ENCODE measurements at regions not wholly inside any gene's neighbourhood (a gene's known extent, or its start where the extent isn't known, plus 50 kb on each side); places are given as distances from the start of the nearest gene placed in this dataset.

DNA sequence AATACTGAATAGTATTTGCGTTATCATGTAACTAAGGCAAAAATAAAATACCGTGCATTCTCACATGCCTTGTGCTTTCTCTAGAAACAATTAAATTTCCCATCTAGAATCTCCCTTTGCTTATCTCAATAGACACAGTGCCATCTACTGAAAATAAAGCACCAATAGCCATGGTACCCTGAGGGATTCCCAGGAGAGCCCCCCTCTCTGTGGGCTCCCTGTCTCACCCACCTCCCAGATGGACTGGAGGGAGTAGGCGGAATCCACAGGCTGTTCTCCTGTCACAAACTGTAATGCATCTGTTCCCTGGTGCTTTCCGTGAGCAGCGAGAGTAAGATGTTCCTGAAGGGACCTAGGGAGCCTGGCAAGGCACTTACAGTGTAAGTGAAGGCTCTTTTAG lies 112.4 kb upstream of the UPP2 start:
- no peak for TF ChIP-seq SIN3A (IDR thresholded peaks at IDR 0.05; ENCODE audit: borderline replicate concordance, insufficient read depth, low read length)
- TF ChIP-seq POLR2AphosphoS5 (IDR thresholded peaks at IDR 0.05; ENCODE audit: low read depth, low read length) = no peak
- TF ChIP-seq, protein P1, sequence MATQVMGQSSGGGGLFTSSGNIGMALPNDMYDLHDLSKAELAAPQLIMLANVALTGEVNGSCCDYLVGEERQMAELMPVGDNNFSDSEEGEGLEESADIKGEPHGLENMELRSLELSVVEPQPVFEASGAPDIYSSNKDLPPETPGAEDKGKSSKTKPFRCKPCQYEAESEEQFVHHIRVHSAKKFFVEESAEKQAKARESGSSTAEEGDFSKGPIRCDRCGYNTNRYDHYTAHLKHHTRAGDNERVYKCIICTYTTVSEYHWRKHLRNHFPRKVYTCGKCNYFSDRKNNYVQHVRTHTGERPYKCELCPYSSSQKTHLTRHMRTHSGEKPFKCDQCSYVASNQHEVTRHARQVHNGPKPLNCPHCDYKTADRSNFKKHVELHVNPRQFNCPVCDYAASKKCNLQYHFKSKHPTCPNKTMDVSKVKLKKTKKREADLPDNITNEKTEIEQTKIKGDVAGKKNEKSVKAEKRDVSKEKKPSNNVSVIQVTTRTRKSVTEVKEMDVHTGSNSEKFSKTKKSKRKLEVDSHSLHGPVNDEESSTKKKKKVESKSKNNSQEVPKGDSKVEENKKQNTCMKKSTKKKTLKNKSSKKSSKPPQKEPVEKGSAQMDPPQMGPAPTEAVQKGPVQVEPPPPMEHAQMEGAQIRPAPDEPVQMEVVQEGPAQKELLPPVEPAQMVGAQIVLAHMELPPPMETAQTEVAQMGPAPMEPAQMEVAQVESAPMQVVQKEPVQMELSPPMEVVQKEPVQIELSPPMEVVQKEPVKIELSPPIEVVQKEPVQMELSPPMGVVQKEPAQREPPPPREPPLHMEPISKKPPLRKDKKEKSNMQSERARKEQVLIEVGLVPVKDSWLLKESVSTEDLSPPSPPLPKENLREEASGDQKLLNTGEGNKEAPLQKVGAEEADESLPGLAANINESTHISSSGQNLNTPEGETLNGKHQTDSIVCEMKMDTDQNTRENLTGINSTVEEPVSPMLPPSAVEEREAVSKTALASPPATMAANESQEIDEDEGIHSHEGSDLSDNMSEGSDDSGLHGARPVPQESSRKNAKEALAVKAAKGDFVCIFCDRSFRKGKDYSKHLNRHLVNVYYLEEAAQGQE (IDR thresholded peaks at IDR 0.05; ENCODE audit: insufficient read depth in 1 of 2, low read depth in 2 of 2, low read length in 2 of 2) = no peak

DNA sequence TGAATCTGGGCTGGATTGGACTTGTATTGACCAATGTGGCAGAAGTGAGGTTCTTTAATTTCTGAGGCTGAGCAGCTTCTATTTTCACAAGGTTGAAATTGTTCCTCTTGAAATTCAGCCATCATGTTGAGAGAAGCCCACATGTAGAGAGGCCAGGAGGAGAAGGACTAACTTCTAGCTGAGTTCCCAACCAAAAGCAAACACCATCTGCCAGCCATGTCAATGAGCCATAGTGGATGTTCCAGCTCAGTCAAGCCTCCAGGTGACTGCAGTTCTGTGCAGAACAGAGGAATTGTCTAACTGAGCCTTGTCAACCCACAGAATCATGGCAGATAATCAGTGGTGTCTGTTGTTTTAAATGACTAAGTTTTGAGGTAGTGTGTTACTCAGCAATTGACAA lies 110.6 kb upstream of the ACVR1 start:
- TF ChIP-seq SIN3A (IDR thresholded peaks at IDR 0.05; ENCODE audit: borderline replicate concordance, insufficient read depth, low read length) (no peak), TAF1 (IDR thresholded peaks at IDR 0.05; ENCODE audit: borderline replicate concordance, insufficient read depth, low read length) (no peak), POLR2AphosphoS5 (IDR thresholded peaks at IDR 0.05; ENCODE audit: low read depth, low read length) (no peak), FOXP2 (optimal IDR thresholded peaks at IDR 0.05; ENCODE audit: borderline replicate concordance, extremely low read depth, extremely low read length, insufficient read depth) (no peak)
- TF ChIP-seq, protein P1 (IDR thresholded peaks at IDR 0.05; ENCODE audit: insufficient read depth in 1 of 2, low read depth in 2 of 2, low read length in 2 of 2) = no peak

DNA sequence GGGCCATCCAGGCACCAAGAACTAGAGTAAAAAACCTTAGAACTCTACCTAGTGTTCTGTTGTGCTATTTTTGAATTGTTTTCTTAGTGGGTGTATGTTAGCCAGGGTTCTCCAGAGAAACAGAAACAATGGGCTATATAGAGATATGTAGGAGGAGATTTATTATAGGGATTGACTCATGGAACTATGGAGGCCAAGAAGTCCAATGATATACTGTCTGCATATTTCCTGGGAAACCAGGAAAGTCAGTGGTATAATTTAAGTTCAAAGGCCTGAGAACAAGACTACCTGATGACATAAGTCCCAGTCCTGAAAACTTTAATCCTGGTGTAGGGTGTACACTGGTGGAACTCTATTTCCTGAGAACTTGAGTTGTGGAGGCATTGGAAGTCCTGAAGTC lies 108.7 kb upstream of the ACVR1 start:
- TF ChIP-seq POLR2AphosphoS5 (IDR thresholded peaks at IDR 0.05; ENCODE audit: low read depth, low read length) (no peak), FOXP2 (optimal IDR thresholded peaks at IDR 0.05; ENCODE audit: borderline replicate concordance, extremely low read depth, extremely low read length, insufficient read depth) (no peak), TAF1 (IDR thresholded peaks at IDR 0.05; ENCODE audit: borderline replicate concordance, insufficient read depth, low read length) (no peak), SIN3A (IDR thresholded peaks at IDR 0.05; ENCODE audit: borderline replicate concordance, insufficient read depth, low read length) (no peak)
- TF ChIP-seq, protein P1 (IDR thresholded peaks at IDR 0.05; ENCODE audit: insufficient read depth in 1 of 2, low read depth in 2 of 2, low read length in 2 of 2) = no peak

DNA sequence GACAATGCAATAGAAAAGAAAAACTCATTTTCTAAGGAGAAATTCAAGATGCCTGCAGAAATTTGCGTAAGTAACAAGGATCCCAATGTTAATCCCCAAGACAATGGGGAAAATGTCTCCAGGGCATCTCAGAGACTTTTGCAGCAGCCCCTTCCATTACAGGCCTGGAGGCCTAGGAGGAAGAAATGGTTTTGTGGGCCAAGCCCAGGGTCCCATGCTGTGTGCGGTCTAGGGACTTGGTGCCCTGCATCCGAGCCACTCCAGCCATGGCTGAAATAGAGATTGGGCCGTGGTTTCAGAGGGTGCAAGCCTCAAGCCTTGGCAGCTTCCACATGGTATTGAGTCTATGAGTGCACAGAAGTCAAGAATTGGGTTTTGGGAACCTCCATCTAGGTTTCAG lies 103.9 kb upstream of the ACVR1 start:
- TF ChIP-seq FOXP2 (optimal IDR thresholded peaks at IDR 0.05; ENCODE audit: borderline replicate concordance, extremely low read depth, extremely low read length, insufficient read depth) = no peak
- TF ChIP-seq POLR2AphosphoS5 (IDR thresholded peaks at IDR 0.05; ENCODE audit: low read depth, low read length) = no peak
- TF ChIP-seq TAF1 (IDR thresholded peaks at IDR 0.05; ENCODE audit: borderline replicate concordance, insufficient read depth, low read length) = no peak
- TF ChIP-seq, protein P1 (IDR thresholded peaks at IDR 0.05; ENCODE audit: insufficient read depth in 1 of 2, low read depth in 2 of 2, low read length in 2 of 2) = no peak
- no peak for TF ChIP-seq SIN3A (IDR thresholded peaks at IDR 0.05; ENCODE audit: borderline replicate concordance, insufficient read depth, low read length)

DNA sequence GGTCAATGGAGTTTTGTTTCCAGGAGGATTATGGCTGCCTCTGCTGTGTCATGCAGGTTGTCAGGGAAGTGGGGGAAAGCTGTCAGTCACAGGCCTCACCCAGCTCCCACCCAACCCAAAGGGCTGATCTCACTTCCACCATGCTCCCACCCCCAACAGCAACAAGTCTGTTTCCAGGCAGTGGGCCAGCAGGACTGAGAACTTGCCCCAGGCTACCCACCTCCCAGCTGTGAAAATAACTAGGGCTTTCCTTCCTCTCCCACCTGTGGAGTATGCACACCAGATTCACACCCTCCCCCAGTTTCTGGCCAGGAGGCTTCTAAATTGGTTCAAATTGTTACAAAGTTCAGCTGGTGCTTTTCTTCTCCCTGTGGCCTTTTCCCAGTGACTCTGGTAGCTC lies 95.6 kb upstream of the ACVR1 start:
- TF ChIP-seq TAF1 (IDR thresholded peaks at IDR 0.05; ENCODE audit: borderline replicate concordance, insufficient read depth, low read length) (no peak), SIN3A (IDR thresholded peaks at IDR 0.05; ENCODE audit: borderline replicate concordance, insufficient read depth, low read length) (0 out of 2 replicates have a peak, but pooled peaks have one; percentile 52)
- TF ChIP-seq, protein P1 (IDR thresholded peaks at IDR 0.05; ENCODE audit: insufficient read depth in 1 of 2, low read depth in 2 of 2, low read length in 2 of 2) = peak in 1 of 2 experiments; percentile 58; a peak in 1 of 4 replicates
